ENCODE measurements at regions not wholly inside any gene's neighbourhood (a gene's known extent, or its start where the extent isn't known, plus 50 kb on each side); places are given as distances from the start of the nearest gene placed in this dataset.

DNA sequence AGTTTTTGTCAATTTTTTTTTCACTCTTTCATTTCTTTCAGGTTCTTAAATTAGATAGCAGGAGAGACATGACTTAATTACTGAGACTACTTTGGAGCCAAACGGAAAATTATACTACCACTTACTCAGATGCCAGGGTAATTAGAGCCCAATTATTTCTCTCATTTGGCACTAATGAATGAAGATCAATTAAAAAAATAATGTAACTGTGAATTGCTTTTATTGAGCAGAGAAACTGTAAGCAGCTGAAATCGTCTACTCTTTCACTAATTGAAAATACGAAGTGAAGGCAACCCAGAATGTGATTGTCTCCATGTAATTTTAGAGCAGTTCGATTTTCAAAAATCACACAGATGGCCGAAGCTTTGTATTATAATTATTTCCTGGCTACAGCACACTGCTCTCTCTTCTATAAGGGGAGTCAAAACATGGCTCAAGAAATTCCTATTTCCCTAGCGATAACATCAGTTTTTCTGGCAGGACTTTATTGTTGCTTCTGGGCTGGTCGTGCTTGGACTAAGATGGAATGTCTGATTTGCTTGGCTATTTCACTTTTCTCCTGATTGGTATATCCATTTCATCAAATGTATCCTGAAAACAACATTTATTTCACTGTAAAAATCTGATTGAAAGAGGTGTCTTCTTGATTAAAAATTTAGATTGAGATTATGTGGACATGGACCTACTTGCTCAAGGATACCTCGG is 55.8 kb upstream of the PDZRN3 start:
- intact Hi-C loops (cut with DNase I): no loop called here
- ATAC-seq: no peak
- DNase-seq: no peak

DNA sequence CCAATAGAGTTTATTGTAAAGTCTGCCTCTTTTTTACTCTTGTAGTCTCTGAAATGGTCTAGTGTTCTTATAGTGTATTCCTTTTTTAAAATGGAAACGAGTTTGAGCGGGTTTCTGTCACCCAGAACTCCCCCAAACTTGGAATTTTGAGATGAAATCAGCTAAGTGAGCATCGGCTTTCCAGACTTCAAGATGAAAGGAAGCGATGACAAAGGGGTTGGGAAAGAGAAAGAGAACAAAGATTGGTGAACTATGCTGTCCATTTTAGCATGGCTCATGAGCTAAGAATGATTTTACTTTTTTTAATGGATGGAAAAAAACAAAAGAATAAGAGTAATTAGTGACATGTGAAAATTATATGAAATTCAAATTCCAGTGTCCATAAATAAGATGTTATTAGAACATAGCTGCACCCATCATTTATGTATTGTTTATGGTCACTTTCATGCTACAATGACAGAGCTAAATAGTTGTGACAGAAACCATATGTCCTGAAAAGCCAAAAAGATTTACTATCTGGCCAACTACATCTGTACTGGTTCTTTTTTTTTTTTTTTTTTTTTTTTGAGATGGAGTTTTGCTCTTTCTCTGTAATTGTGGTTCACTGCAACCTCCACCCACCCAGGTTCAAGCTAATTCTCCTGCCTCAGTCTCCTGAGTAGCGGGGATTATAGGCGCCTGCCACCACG is 52.7 kb upstream of the PDZRN3 start:
- intact Hi-C loops (cut with DNase I): no loop called here
- no peak for ATAC-seq
- no peak for DNase-seq
